B cell (primary cell): ENCODE measurements at regions not wholly inside any gene's neighbourhood (a gene's known extent, or its start where the extent isn't known, plus 50 kb on each side); places are given as distances from the start of the nearest gene placed in this dataset.

Experiments
- ATAC-seq: fragments of 200-7000 bp; cut with Tn5 transposase; one replicate; pipeline ENCODE4 v1.10.0; 2021; ENCODE audit warnings: low read depth, mild to moderate bottlenecking, moderate number of reproducible peaks, moderate library complexity
- CTCF ChIA-PET: fragments of 350-600 bp; sonication (Branson Sonifier 250); formaldehyde crosslinking; loops from one replicate; lab custom pipeline; 2021; ENCODE audit warnings: antibody characterized with exemption, inconsistent platforms; lab: Charles Lee
- POLR2A ChIA-PET: fragments of 350-600 bp; sonication (Branson Sonifier 250); formaldehyde crosslinking; loops from one replicate; lab custom pipeline; 2021; ENCODE audit warnings: antibody characterized with exemption; lab: Charles Lee
- DNase-seq: peaks from one replicate; pipeline ENCODE4 v3.0.0; 2013
- H2AFZ ChIP-seq: 2 replicates; pipeline ENCODE4 v1.6.1; 2012; ENCODE audit warnings: mild to moderate bottlenecking, low read depth, low read length; ENCODE audit not compliant: insufficient read depth, poor library complexity, severe bottlenecking
- H3K27ac ChIP-seq, 2 donors: 1 replicate in 1 of 2; 2 replicates in 1 of 2; pipeline ENCODE4 v1.5.1; 2012 to 2013; ENCODE audit warnings: low read length in 2 of 2, mild to moderate bottlenecking in 2 of 2, moderate library complexity in 1 of 2
- H3K27me3 ChIP-seq, 4 experiments: fragments of 200-600 bp in 1 of 4; sonication (generic) in 1 of 4; replicated peaks in 1 of 4; 1 replicate in 2 of 4; 2 replicates in 2 of 4; pipeline versions ENCODE4 v1.6.1 to v1.7.0; 2013 to 2016; ENCODE audit warnings: low read length in 3 of 4, mild to moderate bottlenecking in 2 of 4, mixed read lengths in 1 of 4, moderate library complexity in 1 of 4; ENCODE audit not compliant: insufficient read depth in 4 of 4, control insufficient read depth in 3 of 4; ENCODE audit errors: control extremely low read depth in 1 of 4
- H3K36me3 ChIP-seq, 2 experiments: replicated peaks in 1 of 2; 1 replicate in 1 of 2; 2 replicates in 1 of 2; pipeline versions ENCODE4 v1.6.1 to v1.7.1; 2013; ENCODE audit warnings: low read length in 1 of 2; ENCODE audit not compliant: insufficient read depth in 2 of 2, control insufficient read depth in 1 of 2; ENCODE audit errors: control extremely low read depth in 1 of 2, extremely low read depth in 1 of 2
- H3K4me1 ChIP-seq, 2 donors: fragments of 200-600 bp in 1 of 2; sonication (generic) in 1 of 2; 1 replicate in 1 of 2; 2 replicates in 1 of 2; pipeline versions ENCODE4 v1.5.1 to v1.6.1; 2013 to 2017; ENCODE audit warnings: low read length in 2 of 2; ENCODE audit not compliant: control insufficient read depth in 2 of 2, insufficient read depth in 2 of 2
- H3K4me2 ChIP-seq: replicated peaks from 2 replicates; pipeline ENCODE3; 2012; ENCODE audit warnings: mild to moderate bottlenecking, low read depth, low read length; ENCODE audit not compliant: poor library complexity, severe bottlenecking
- H3K4me3 ChIP-seq, 5 experiments: fragments of 200-600 bp in 1 of 5; sonication (generic) in 1 of 5; 1 replicate in 3 of 5; 2 replicates in 2 of 5; pipeline versions ENCODE4 v1.5.1 to v1.7.0; 2011 to 2016; ENCODE audit warnings: low read length in 4 of 5, mild to moderate bottlenecking in 4 of 5, low read depth in 2 of 5, control low read depth in 1 of 5, moderate library complexity in 1 of 5; ENCODE audit not compliant: insufficient read depth in 1 of 5; ENCODE audit errors: control extremely low read depth in 1 of 5, extremely low read depth in 1 of 5
- H3K79me2 ChIP-seq: fragments of 200-600 bp; sonication (generic); one replicate; pipeline ENCODE4 v1.6.0; 2016; ENCODE audit warnings: low read length; ENCODE audit not compliant: control insufficient read depth, insufficient read depth
- H3K9ac ChIP-seq: fragments of 200-600 bp; sonication (generic); 2 replicates; pipeline ENCODE4 v1.6.1; 2017; ENCODE audit warnings: mild to moderate bottlenecking, low read length, moderate library complexity
- H3K9me3 ChIP-seq, 3 donors: one replicate each; pipeline versions ENCODE4 v1.6.1 to v1.7.1; 2013; ENCODE audit warnings: low read length in 2 of 3; ENCODE audit not compliant: control insufficient read depth in 2 of 3, insufficient read depth in 1 of 3; ENCODE audit errors: control extremely low read depth in 1 of 3
- H4K20me1 ChIP-seq: 2 replicates; pipeline ENCODE4 v1.6.0; 2012; ENCODE audit warnings: mild to moderate bottlenecking, low read length; ENCODE audit not compliant: insufficient read depth, control insufficient read depth, poor library complexity, severe bottlenecking
- H3K27ac Mint-ChIP-seq: one replicate; pipeline ENCODE4 v1.8.0; 2021; ENCODE audit warnings: mixed read lengths
- H3K27me3 Mint-ChIP-seq: one replicate; pipeline ENCODE4 v1.8.0; 2021; ENCODE audit warnings: mixed read lengths
- H3K4me1 Mint-ChIP-seq: one replicate; pipeline ENCODE4 v1.8.0; 2021; ENCODE audit warnings: mixed read lengths
- H3K4me3 Mint-ChIP-seq: one replicate; pipeline ENCODE4 v1.8.0; 2021; ENCODE audit warnings: mixed read lengths
- H3K9me3 Mint-ChIP-seq: one replicate; pipeline ENCODE4 v1.8.0; 2022; ENCODE audit warnings: mixed read lengths; ENCODE audit not compliant: insufficient read depth
- EZH2 ChIP-seq: IDR thresholded peaks from 2 replicates; pipeline ENCODE4 v1.6.1; 2012; ENCODE audit warnings: borderline replicate concordance, low read depth, mild to moderate bottlenecking, moderate library complexity, low read length; ENCODE audit not compliant: insufficient read depth, poor library complexity, severe bottlenecking
- WGBS: methylation state at CpG from one replicate; pipeline ENCODE4 v1.1.5; 2013; ENCODE audit warnings: missing lambda C conversion rate; ENCODE audit not compliant: insufficient coverage; 5-methylcytosine and 5-hydroxymethylcytosine counted together
- intact Hi-C: fragments of 100-400 bp; cut with micrococcal nuclease; formaldehyde crosslinking; loops from one replicate; pipeline ENCODE4 v1.10.0; 2022
- TF ChIP-seq, protein P1 (sequence below): fragments of 200-600 bp; IDR thresholded peaks from one replicate; pipeline ENCODE4 v1.8.0; 2022; ENCODE audit warnings: antibody characterized with exemption, mild to moderate bottlenecking

DNA sequence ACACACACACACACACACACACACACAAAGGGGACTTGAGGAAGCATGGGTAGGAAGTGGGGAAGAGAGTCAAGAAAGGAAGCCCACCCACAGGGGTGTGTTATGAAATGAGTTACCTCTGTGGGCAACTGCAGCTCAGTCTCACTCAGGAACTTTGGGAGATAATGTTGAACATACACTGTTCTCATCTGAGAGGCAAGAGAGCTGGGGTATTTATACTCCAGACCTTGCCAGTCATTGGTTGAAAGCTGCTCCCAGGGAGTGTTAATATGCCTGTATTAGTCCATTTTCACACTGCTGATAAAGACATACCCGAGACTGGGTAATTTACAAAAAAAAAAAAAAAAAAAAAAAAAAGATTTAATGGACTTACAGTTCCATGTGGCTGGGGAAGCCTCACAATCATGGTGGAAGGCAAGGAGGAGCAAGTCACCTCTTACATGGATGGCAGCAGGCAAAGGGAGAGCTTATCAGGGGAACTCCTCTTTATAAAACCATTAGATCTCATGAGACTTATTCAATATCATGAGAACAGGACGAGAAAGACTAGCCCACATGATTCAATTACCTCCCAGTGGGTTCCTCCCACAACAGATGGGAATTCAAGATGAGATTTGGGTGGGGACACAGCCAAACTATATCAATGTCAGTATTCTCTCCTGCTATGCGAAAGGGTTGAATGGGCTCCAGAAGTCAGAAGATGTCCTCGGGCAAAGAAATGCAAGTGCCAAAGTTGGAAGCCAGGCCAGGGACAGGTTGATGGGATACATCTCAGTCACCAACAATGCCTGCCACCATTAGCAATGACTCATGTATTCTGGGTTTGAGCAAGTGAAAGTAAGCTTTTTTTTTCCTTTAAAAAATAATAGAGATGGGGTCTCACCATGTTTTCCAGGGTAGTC is 270.5 kb downstream of the MRTFB start:
- Histone ChIP-seq H3K9ac (no peak overlapping the region), H4K20me1 (no peaks in the 10 kb centered on the region), H3K27me3 (no peaks in the 10 kb centered on the region), H3K9me3 (peaks cover 0 to 24% (median 7%) of the 10 kb centered on the region in 3 donors), H3K79me2 (no peaks in the 10 kb centered on the region), H3K4me1 (no peaks in the 10 kb centered on the region), H2AFZ (no peak overlapping the region), H3K27ac (no peak overlapping the region), H3K4me3 (no peak overlapping the region), H3K4me2 (no peak overlapping the region), H3K36me3 (no peaks in the 10 kb centered on the region)
- CTCF ChIA-PET: interaction anchor here (0.7 kb wide), 1 partner anchor 188 kb away, joined by 4 read pairs; no protein-coding TSS in a partner anchor
- no peak for TF ChIP-seq EZH2
- TF ChIP-seq, protein P1, sequence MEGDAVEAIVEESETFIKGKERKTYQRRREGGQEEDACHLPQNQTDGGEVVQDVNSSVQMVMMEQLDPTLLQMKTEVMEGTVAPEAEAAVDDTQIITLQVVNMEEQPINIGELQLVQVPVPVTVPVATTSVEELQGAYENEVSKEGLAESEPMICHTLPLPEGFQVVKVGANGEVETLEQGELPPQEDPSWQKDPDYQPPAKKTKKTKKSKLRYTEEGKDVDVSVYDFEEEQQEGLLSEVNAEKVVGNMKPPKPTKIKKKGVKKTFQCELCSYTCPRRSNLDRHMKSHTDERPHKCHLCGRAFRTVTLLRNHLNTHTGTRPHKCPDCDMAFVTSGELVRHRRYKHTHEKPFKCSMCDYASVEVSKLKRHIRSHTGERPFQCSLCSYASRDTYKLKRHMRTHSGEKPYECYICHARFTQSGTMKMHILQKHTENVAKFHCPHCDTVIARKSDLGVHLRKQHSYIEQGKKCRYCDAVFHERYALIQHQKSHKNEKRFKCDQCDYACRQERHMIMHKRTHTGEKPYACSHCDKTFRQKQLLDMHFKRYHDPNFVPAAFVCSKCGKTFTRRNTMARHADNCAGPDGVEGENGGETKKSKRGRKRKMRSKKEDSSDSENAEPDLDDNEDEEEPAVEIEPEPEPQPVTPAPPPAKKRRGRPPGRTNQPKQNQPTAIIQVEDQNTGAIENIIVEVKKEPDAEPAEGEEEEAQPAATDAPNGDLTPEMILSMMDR: no peak
- DNase-seq: no peak
- H3K9me3 Mint-ChIP-seq: peaks cover 7% of the 10 kb centered on the region
- H3K4me3 Mint-ChIP-seq: no peak overlapping the region
- intact Hi-C loops: no loop called here
- H3K27me3 Mint-ChIP-seq: peaks cover 5% of the 10 kb centered on the region
- 90% methylated on average over 2 of the region's 4 CpGs for WGBS
- ATAC-seq: no peak
- POLR2A ChIA-PET: no interaction called here
- H3K4me1 Mint-ChIP-seq: no peaks in the 10 kb centered on the region
- H3K27ac Mint-ChIP-seq: no peak overlapping the region

DNA sequence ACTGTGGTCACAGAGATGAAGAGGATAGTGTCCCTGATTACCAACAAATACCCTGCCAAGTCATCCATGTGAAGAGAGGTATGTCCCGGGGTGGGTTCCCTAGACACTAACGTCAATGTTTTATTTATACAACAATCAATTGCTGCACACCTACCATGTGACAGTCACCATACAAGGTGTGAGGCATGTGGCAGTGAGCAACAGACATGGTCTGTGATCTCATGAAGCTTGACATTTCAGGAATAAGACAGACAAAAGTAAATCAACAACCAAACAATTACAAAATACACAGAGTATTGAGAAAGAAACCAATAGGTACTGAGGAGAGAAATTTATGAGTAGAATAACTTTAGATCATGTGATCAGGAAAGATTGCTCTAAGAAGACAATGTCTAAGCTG is 268.6 kb downstream of the MRTFB start:
- no peak overlapping the region for H3K27ac Mint-ChIP-seq
- TF ChIP-seq EZH2: no peak
- TF ChIP-seq, protein P1: no peak
- H3K9ac ChIP-seq: no peak overlapping the region
- no peak for DNase-seq
- H3K4me1 Mint-ChIP-seq: no peaks in the 10 kb centered on the region
- H3K9me3 ChIP-seq: peaks cover 0 to 15% (median 10%) of the 10 kb centered on the region in 3 donors
- peaks cover 4% of the 10 kb centered on the region for H3K27me3 Mint-ChIP-seq
- ChIA-PET POLR2A (no interaction called here), CTCF (interaction anchor here (1.2 kb wide), 1 partner anchor 9 kb away, joined by 3 read pairs; no protein-coding TSS in a partner anchor)
- no peaks in the 10 kb centered on the region for H3K27me3 ChIP-seq
- no peaks in the 10 kb centered on the region for H3K79me2 ChIP-seq
- no peaks in the 10 kb centered on the region for H3K36me3 ChIP-seq
- H3K4me3 ChIP-seq: no peak overlapping the region
- no peaks in the 10 kb centered on the region for H3K4me1 ChIP-seq
- intact Hi-C loops: no loop called here
- WGBS: no CpG with 5 or more reads among the region's 2 CpGs
- ATAC-seq: no peak
- no peak overlapping the region for H3K27ac ChIP-seq
- H3K9me3 Mint-ChIP-seq: peaks cover 7% of the 10 kb centered on the region
- H3K4me2 ChIP-seq: no peak overlapping the region
- no peaks in the 10 kb centered on the region for H4K20me1 ChIP-seq
- H3K4me3 Mint-ChIP-seq: no peak overlapping the region
- no peak overlapping the region for H2AFZ ChIP-seq
